HT-29 (cell line): ENCODE measurements at regions not wholly inside any gene's neighbourhood (a gene's known extent, or its start where the extent isn't known, plus 50 kb on each side); places are given as distances from the start of the nearest gene placed in this dataset.
"Not testable (repeated sequence)": the region's sequence is repeated elsewhere in the genome, so short reads cannot be mapped to it uniquely, and the experiment has no call there.

ENCODE experiments used
- DNase-seq: peaks from one replicate; pipeline ENCODE4 v3.0.0-alpha.2; 2015; ENCODE audit warnings: low spot score

GRCh38 chr1:234960722-234961455 lies 167.7 kb downstream of the TOMM20 start:
- DNase-seq: peak; percentile 96

GRCh38 chr1:234958706-234959657 lies 169.7 kb downstream of the TOMM20 start:
- DNase-seq: peak; percentile 76

GRCh38 chr1:234958066-234958705 lies 170.5 kb downstream of the TOMM20 start:
- DNase-seq: no peak

- peak; percentile 92 for DNase-seq
These were observed 171.1 kb downstream of the TOMM20 start for GRCh38 chr1:234957330-234958065.

- no peak for DNase-seq
These were observed 171.8 kb downstream of the TOMM20 start for GRCh38 chr1:234956821-234957329.

GRCh38 chr1:234955107-234955731 lies 173.4 kb downstream of the TOMM20 start:
- peak; percentile 82 for DNase-seq

GRCh38 chr1:234954613-234955012 lies 174.0 kb downstream of the TOMM20 start:
- DNase-seq: no peak

GRCh38 chr1:234953655-234954405 lies 174.8 kb downstream of the TOMM20 start:
- no peak for DNase-seq

- DNase-seq: no peak
These were observed 178.0 kb downstream of the TOMM20 start for GRCh38 chr1:234950598-234950997.

- not testable (repeated sequence) for DNase-seq
These were observed 179.1 kb downstream of the TOMM20 start for GRCh38 chr1:234949528-234949927.

GRCh38 chr1:234944439-234945344 lies 183.9 kb downstream of the TOMM20 start:
- no peak for DNase-seq

GRCh38 chr1:234943836-234944402 lies 184.7 kb downstream of the TOMM20 start:
- no peak for DNase-seq

GRCh38 chr1:234942879-234943506 lies 185.6 kb downstream of the TOMM20 start:
- DNase-seq: no peak

- no peak for DNase-seq
These were observed 186.7 kb downstream of the TOMM20 start for GRCh38 chr1:234942012-234942332.

GRCh38 chr1:234941321-234942011 lies 187.2 kb downstream of the TOMM20 start:
- DNase-seq: no peak

- no peak for DNase-seq
These were observed 187.8 kb downstream of the TOMM20 start for GRCh38 chr1:234940841-234941240.

GRCh38 chr1:234938924-234939323 lies 189.7 kb downstream of the TOMM20 start:
- DNase-seq: no peak

GRCh38 chr1:234938135-234938534 lies 190.5 kb downstream of the TOMM20 start:
- no peak for DNase-seq
